IMR-90 (cell line): ENCODE measurements at regions not wholly inside any gene's neighbourhood (a gene's known extent, or its start where the extent isn't known, plus 50 kb on each side); places are given as distances from the start of the nearest gene placed in this dataset.

ENCODE experiments used
- ATAC-seq: fragments of 200-7000 bp; cut with Tn5 transposase; 2 replicates; pipeline ENCODE4 v1.9.1; 2020; ENCODE audit warnings: low read depth, mild to moderate bottlenecking, moderate library complexity
- BruUV-seq: library from RNA; stranded (reverse); fragments of 400-500 nt; replicated peaks from 2 replicates; lab custom pipeline; 2021; lab: Mats Ljungman, UMichigan
- CTCF ChIA-PET: fragments of 300-600 bp; formaldehyde crosslinking; extraction: SDS; loops from one replicate; lab custom pipeline; 2021; ENCODE audit warnings: antibody characterized with exemption; lab: Yijun Ruan, JAX
- POLR2A ChIA-PET: fragments of 300-600 bp; sonication (Branson Sonifier 250); formaldehyde crosslinking; loops from one replicate; lab custom pipeline; 2022; ENCODE audit warnings: antibody characterized with exemption; ENCODE audit not compliant: unreplicated experiment; lab: Charles Lee
- DNase-seq: peaks from one replicate; pipeline ENCODE4 v3.0.0; 2013
- H2AFZ ChIP-seq: replicated peaks from 2 replicates; pipeline ENCODE3; 2013; ENCODE audit warnings: low read length, mild to moderate bottlenecking; ENCODE audit not compliant: poor library complexity
- H2AK5ac ChIP-seq: 2 replicates; pipeline ENCODE4 v1.6.1; 2013; ENCODE audit warnings: low read depth, low read length, inconsistent platforms
- H2AK9ac ChIP-seq: replicated peaks from 2 replicates; pipeline ENCODE3; 2013; ENCODE audit warnings: mild to moderate bottlenecking, low read depth, low read length, moderate library complexity; ENCODE audit not compliant: poor library complexity
- H2BK120ac ChIP-seq: 2 replicates; pipeline ENCODE4 v1.6.1; 2013; ENCODE audit warnings: low read depth, low read length, inconsistent platforms
- H2BK15ac ChIP-seq: 3 replicates; pipeline ENCODE4 v1.6.1; 2013; ENCODE audit warnings: low read depth, low read length, inconsistent platforms
- H2BK20ac ChIP-seq: 2 replicates; pipeline ENCODE4 v1.6.1; 2013; ENCODE audit warnings: low read depth, mild to moderate bottlenecking, inconsistent platforms, low read length, moderate library complexity
- H2BK5ac ChIP-seq: 2 replicates; pipeline ENCODE4 v1.6.1; 2013; ENCODE audit warnings: mild to moderate bottlenecking, low read depth, low read length, inconsistent platforms; ENCODE audit not compliant: poor library complexity, severe bottlenecking
- H3K14ac ChIP-seq: replicated peaks from 2 replicates; pipeline ENCODE4 v1.6.1; 2013; ENCODE audit warnings: low read depth, low read length, inconsistent platforms
- H3K18ac ChIP-seq: 2 replicates; pipeline ENCODE4 v1.6.1; 2013; ENCODE audit warnings: low read depth, low read length, control low read depth
- H3K23ac ChIP-seq: 2 replicates; pipeline ENCODE4 v1.6.1; 2013; ENCODE audit warnings: low read depth, low read length, inconsistent platforms
- H3K27ac ChIP-seq: 2 replicates; pipeline ENCODE4 v1.5.1; 2013; ENCODE audit warnings: mild to moderate bottlenecking, control low read depth, low read length; ENCODE audit not compliant: insufficient read depth
- H3K27me3 ChIP-seq: 2 replicates; pipeline ENCODE4 v1.6.1; 2013; ENCODE audit warnings: low read length; ENCODE audit not compliant: control insufficient read depth, insufficient read depth
- H3K36me3 ChIP-seq: 2 replicates; pipeline ENCODE4 v1.6.1; 2013; ENCODE audit warnings: low read length, mixed read lengths; ENCODE audit not compliant: control insufficient read depth, insufficient read depth
- H3K4ac ChIP-seq: 2 replicates; pipeline ENCODE4 v1.6.1; 2013; ENCODE audit warnings: low read depth, low read length, inconsistent platforms
- H3K4me1 ChIP-seq: 2 replicates; pipeline ENCODE4 v1.6.1; 2013; ENCODE audit warnings: low read length, mixed read lengths; ENCODE audit not compliant: control insufficient read depth, insufficient read depth
- H3K4me2 ChIP-seq: 2 replicates; pipeline ENCODE4 v1.6.1; 2013; ENCODE audit warnings: low read depth, mild to moderate bottlenecking, control low read depth, low read length, moderate library complexity
- H3K4me3 ChIP-seq: 2 replicates; pipeline ENCODE4 v1.5.1; 2013; ENCODE audit warnings: low read depth, mild to moderate bottlenecking, control low read depth, low read length, moderate library complexity; ENCODE audit not compliant: insufficient read depth
- H3K56ac ChIP-seq: 2 replicates; pipeline ENCODE4 v1.6.1; 2013; ENCODE audit warnings: low read length, inconsistent platforms; ENCODE audit not compliant: insufficient read depth; ENCODE audit errors: extremely low read depth
- H3K79me1 ChIP-seq, 2 experiments: 2 replicates each; pipeline ENCODE4 v1.6.1; 2013; ENCODE audit warnings: low read length in 2 of 2, inconsistent platforms in 1 of 2, low read depth in 1 of 2
- H3K9ac ChIP-seq: 2 replicates; pipeline ENCODE4 v1.6.1; 2013; ENCODE audit warnings: low read depth, low read length, control low read depth
- H3K9me1 ChIP-seq: 2 replicates; pipeline ENCODE4 v1.6.1; 2013; ENCODE audit warnings: low read length, inconsistent platforms; ENCODE audit not compliant: insufficient read depth
- H3K9me3 ChIP-seq: 2 replicates; pipeline ENCODE4 v1.6.1; 2013; ENCODE audit warnings: low read length; ENCODE audit not compliant: control insufficient read depth, insufficient read depth
- H4K20me1 ChIP-seq: 2 replicates; pipeline ENCODE4 v1.6.1; 2013; ENCODE audit warnings: low read length, inconsistent platforms; ENCODE audit not compliant: insufficient read depth
- H4K5ac ChIP-seq: 2 replicates; pipeline ENCODE4 v1.6.1; 2013; ENCODE audit warnings: mild to moderate bottlenecking, low read depth, low read length, control low read depth
- H4K8ac ChIP-seq, 2 experiments: 2 replicates each; pipeline ENCODE4 v1.6.1; 2013; ENCODE audit warnings: low read depth in 2 of 2, low read length in 2 of 2, control low read depth in 1 of 2, inconsistent platforms in 1 of 2
- H4K91ac ChIP-seq: 2 replicates; pipeline ENCODE4 v1.6.1; 2013; ENCODE audit warnings: low read depth, low read length, inconsistent platforms; ENCODE audit not compliant: insufficient read depth
- CEBPB ChIP-seq: IDR thresholded peaks from 2 replicates; pipeline ENCODE4 v1.6.1; 2012; ENCODE audit warnings: low read depth, low read length, improper control_type of control experiment
- CHD1 ChIP-seq: IDR thresholded peaks from 2 replicates; pipeline ENCODE4 v1.6.1; 2012; ENCODE audit warnings: low read depth, low read length, improper control_type of control experiment
- FOS ChIP-seq: fragments of 150-350 bp; IDR thresholded peaks from 2 replicates; pipeline ENCODE4 v1.6.1; 2016; ENCODE audit warnings: low read depth, low read length
- MAFK ChIP-seq: IDR thresholded peaks from 2 replicates; pipeline ENCODE4 v1.6.1; 2012; ENCODE audit warnings: low read depth, low read length, improper control_type of control experiment
- WGBS, 2 experiments: methylation state at CpG; one replicate each; pipeline versions ENCODE4 v1.1.5 to v1.1.7; 2013; ENCODE audit warnings: missing lambda C conversion rate in 2 of 2; ENCODE audit not compliant: insufficient read length in 1 of 2; ENCODE audit errors: extremely low coverage in 2 of 2; 5-methylcytosine and 5-hydroxymethylcytosine counted together
- dilution Hi-C: fragments of 300-500 bp; cut with HindIII; formaldehyde crosslinking; loops from one replicate; pipeline ENCODE4 v1.14.3; 2018; ENCODE audit warnings: low sequenced_read_pairs; ENCODE audit not compliant: unreplicated experiment
- in situ Hi-C: fragments of 300-500 bp; cut with MboI; formaldehyde crosslinking; loops from 3 replicates; pipeline ENCODE4 v1.14.3; 2019; ENCODE audit warnings: low sequenced_read_pairs, inconsistent platforms, mixed read lengths
- intact Hi-C: fragments of 100-400 bp; cut with micrococcal nuclease; formaldehyde crosslinking; loops from 2 replicates; pipeline ENCODE4 v1.10.0; 2022

GRCh38 chr10:6322805-6323204 is 120.1 kb downstream of the PFKFB3 start:
- intact Hi-C loops (no loop called here), in situ Hi-C loops (no loop called here), dilution Hi-C loops (no loop called here)
- peaks cover 10% of the 10 kb centered on the region for H3K9me1 ChIP-seq
- no CpG with 5 or more reads among the region's 3 CpGs for WGBS, 2 experiments
- H3K4me1 ChIP-seq, result peaks cover 7% of the 10 kb centered on the region
- no peak overlapping the region for H2BK5ac ChIP-seq
- no peaks in the 10 kb centered on the region for H4K20me1 ChIP-seq
- no peaks in the 10 kb centered on the region; the same call in 1 of the 2 replicates for H3K27me3 ChIP-seq
- peak overlapping the region; percentile 96; the same call in 2 of the 3 replicates for H2BK15ac ChIP-seq
- H3K4me2 ChIP-seq, result no peak overlapping the region
- 0 out of 4 replicates have a peak overlapping the region, but pooled peaks of 1 of the 2 experiments have one; percentile 33 for H4K8ac ChIP-seq
- H3K4me3 ChIP-seq, result no peak overlapping the region
- H4K5ac ChIP-seq, result no peak overlapping the region
- no peaks in the 10 kb centered on the region for H3K9me3 ChIP-seq
- no peak overlapping the region for H2AFZ ChIP-seq
- DNase-seq, result no peak
- H3K56ac ChIP-seq, result no peak overlapping the region
- no peak overlapping the region for H3K9ac ChIP-seq
- H2AK9ac ChIP-seq, result no peak overlapping the region
- ATAC-seq, result no peak
- TF ChIP-seq CHD1 (no peak), MAFK (no peak), CEBPB (no peak), FOS (no peak)
- no peak overlapping the region for H3K18ac ChIP-seq
- no peak overlapping the region for H3K23ac ChIP-seq
- no TSS peak for BruUV-seq
- peak overlapping the region; percentile 83; the same call in 1 of the 2 replicates for H2BK20ac ChIP-seq
- H3K79me1 ChIP-seq, result no peaks in the 10 kb centered on the region
- no peak overlapping the region for H3K27ac ChIP-seq
- no peak overlapping the region for H2AK5ac ChIP-seq
- no peaks in the 10 kb centered on the region for H3K36me3 ChIP-seq
- ChIA-PET CTCF (no interaction called here), POLR2A (no interaction called here)
- H3K14ac ChIP-seq, result peak overlapping the region; percentile 48; the same call in 1 of the 2 replicates
- H3K4ac ChIP-seq, result no peak overlapping the region; the same call in 1 of the 2 replicates
- peak overlapping the region; percentile 69; the same call in 1 of the 2 replicates for H2BK120ac ChIP-seq
- no peak overlapping the region for H4K91ac ChIP-seq
